GM19467 (cell line): ENCODE measurements at regions not wholly inside any gene's neighbourhood (a gene's known extent, or its start where the extent isn't known, plus 50 kb on each side); places are given as distances from the start of the nearest gene placed in this dataset.
"Not testable (repeated sequence)": the region's sequence is repeated elsewhere in the genome, so short reads cannot be mapped to it uniquely, and the experiment has no call there.

Experiments
- ATAC-seq: cut with Tn5 transposase; IDR thresholded peaks from one replicate; pipeline ENCODE4 v1.9.1; 2021; ENCODE audit warnings: mild to moderate bottlenecking, moderate library complexity; ENCODE audit not compliant: unreplicated experiment

GRCh38 chr21:31609081-31609480, 50.4 kb upstream of the SOD1 start:
- no peak for ATAC-seq

GRCh38 chr21:31607791-31608190, 51.7 kb upstream of the SOD1 start:
- ATAC-seq: no peak

GRCh38 chr21:31606081-31606874, 53.2 kb upstream of the SOD1 start:
- ATAC-seq: no peak

GRCh38 chr21:31604591-31605190, 54.8 kb upstream of the SOD1 start:
- ATAC-seq: peak; percentile 70

GRCh38 chr21:31599563-31599962, 59.9 kb upstream of the SOD1 start:
- no peak for ATAC-seq

GRCh38 chr21:31599013-31599412, 60.5 kb upstream of the SOD1 start:
- no peak for ATAC-seq

GRCh38 chr21:31597683-31598082, 61.8 kb upstream of the SOD1 start:
- no peak for ATAC-seq

GRCh38 chr21:31596055-31596454, 63.4 kb upstream of the SOD1 start:
- no peak for ATAC-seq

- ATAC-seq: no peak
Measured at GRCh38 chr21:31594726-31595125, 64.8 kb upstream of the SOD1 start.

GRCh38 chr21:31594279-31594678, 65.2 kb upstream of the SOD1 start:
- ATAC-seq: no peak

GRCh38 chr21:31592963-31593560, 66.4 kb upstream of the SOD1 start:
- no peak for ATAC-seq

- no peak for ATAC-seq
Measured at GRCh38 chr21:31592516-31592915, 67.0 kb upstream of the SOD1 start.

GRCh38 chr21:31589820-31590219, 69.7 kb upstream of the SOD1 start:
- ATAC-seq: no peak

- no peak for ATAC-seq
Measured at GRCh38 chr21:31586118-31586517, 73.4 kb upstream of the SOD1 start.

- not testable (repeated sequence) for ATAC-seq
Measured at GRCh38 chr21:31583937-31584336, 75.6 kb upstream of the SOD1 start.

- ATAC-seq: no peak
Measured at GRCh38 chr21:31583498-31583897, 76.0 kb upstream of the SOD1 start.

- peak; percentile 64 for ATAC-seq
Measured at GRCh38 chr21:31580866-31581276, 78.6 kb upstream of the SOD1 start.

GRCh38 chr21:31577271-31577670, 82.2 kb upstream of the SOD1 start:
- no peak for ATAC-seq

GRCh38 chr21:31576428-31576827, 83.1 kb upstream of the SOD1 start:
- ATAC-seq: no peak

- no peak for ATAC-seq
Measured at GRCh38 chr21:31573217-31573616, 86.3 kb upstream of the SOD1 start.

- ATAC-seq: no peak
Measured at GRCh38 chr21:31571879-31572278, 87.6 kb upstream of the SOD1 start.
